Breast epithelium (tissue), 4 donors: ENCODE measurements at regions not wholly inside any gene's neighbourhood (a gene's known extent, or its start where the extent isn't known, plus 50 kb on each side); places are given as distances from the start of the nearest gene placed in this dataset.

Source experiments
- DNase-seq, 2 donors: peaks; one replicate each; pipeline ENCODE4 v3.0.0-alpha.2; 2019; ENCODE audit warnings: low spot score in 2 of 2
- H3K27ac ChIP-seq, 2 donors: fragments of 200-600 bp; sonication (generic) in 1 of 2; one replicate each; pipeline ENCODE4 v1.5.1; 2016 to 2019; ENCODE audit warnings: mild to moderate bottlenecking in 1 of 2
- H3K27me3 ChIP-seq, 2 donors: fragments of 200-600 bp; sonication (generic) in 1 of 2; one replicate each; pipeline versions ENCODE4 v1.5.1 to v1.6.0; 2017 to 2019; ENCODE audit warnings: control low read depth in 1 of 2, mild to moderate bottlenecking in 1 of 2
- H3K36me3 ChIP-seq: fragments of 200-600 bp; one replicate; pipeline ENCODE4 v1.5.1; 2019
- H3K4me1 ChIP-seq, 2 donors: fragments of 200-600 bp; sonication (generic); one replicate each; pipeline ENCODE4 v1.5.1; 2016 to 2019; ENCODE audit warnings: control low read depth in 1 of 2
- H3K4me3 ChIP-seq, 3 donors: fragments of 200-600 bp; sonication (generic); 1 replicate in 2 of 3; 2 replicates in 1 of 3; pipeline ENCODE4 v1.5.1; 2016 to 2019; ENCODE audit warnings: mild to moderate bottlenecking in 3 of 3, moderate library complexity in 2 of 3
- H3K9me3 ChIP-seq, 2 donors: fragments of 200-600 bp; sonication (generic) in 1 of 2; one replicate each; pipeline ENCODE4 v1.5.1; 2016 to 2019; ENCODE audit warnings: control low read depth in 1 of 2
- POLR2A ChIP-seq: fragments of 450-650 bp; IDR thresholded peaks from one replicate; pipeline ENCODE4 v1.6.1; 2016; ENCODE audit warnings: antibody characterized with exemption, mild to moderate bottlenecking, moderate library complexity
- POLR2AphosphoS5 ChIP-seq, 3 donors: sonication (generic); formaldehyde crosslinking; IDR thresholded peaks; one replicate each; pipeline ENCODE4 v1.6.1; 2017; ENCODE audit warnings: antibody characterized with exemption in 3 of 3
- intact Hi-C: fragments of 100-400 bp; cut with DNase I; formaldehyde crosslinking; loops from one replicate; pipeline ENCODE4 v1.15.1; 2023; ENCODE audit warnings: low total_unique reads
- TF ChIP-seq, protein P1 (sequence below), 3 donors: fragments of 450-650 bp; IDR thresholded peaks; one replicate each; pipeline ENCODE4 v1.5.1; 2016 to 2017; ENCODE audit warnings: antibody characterized with exemption in 3 of 3, mild to moderate bottlenecking in 3 of 3, moderate library complexity in 3 of 3

DNA sequence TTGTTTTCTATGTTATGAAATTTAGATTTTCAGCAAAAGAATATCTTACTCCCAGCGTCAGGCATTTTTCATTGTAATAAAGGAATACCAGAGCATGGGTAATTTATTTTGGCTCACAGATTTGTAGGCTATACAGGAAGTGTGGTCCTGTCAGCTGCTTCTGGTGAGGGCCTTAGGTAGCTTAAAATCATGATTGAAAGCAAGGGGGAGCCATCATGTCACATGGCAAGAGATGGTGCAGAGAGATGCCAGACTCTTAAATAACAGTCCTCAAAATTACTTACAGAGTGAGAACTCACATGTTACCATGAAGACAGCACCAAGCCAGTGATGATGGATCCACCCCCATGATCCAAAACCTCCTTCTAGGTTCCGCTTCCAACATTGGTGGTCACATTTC, 825.0 kb upstream of the CHORDC1 start:
- no peak for DNase-seq
- no peak overlapping the region for H3K27ac ChIP-seq
- no peak for TF ChIP-seq POLR2AphosphoS5 (IDR thresholded peaks at IDR 0.05)
- TF ChIP-seq POLR2A, result no peak
- TF ChIP-seq, protein P1, sequence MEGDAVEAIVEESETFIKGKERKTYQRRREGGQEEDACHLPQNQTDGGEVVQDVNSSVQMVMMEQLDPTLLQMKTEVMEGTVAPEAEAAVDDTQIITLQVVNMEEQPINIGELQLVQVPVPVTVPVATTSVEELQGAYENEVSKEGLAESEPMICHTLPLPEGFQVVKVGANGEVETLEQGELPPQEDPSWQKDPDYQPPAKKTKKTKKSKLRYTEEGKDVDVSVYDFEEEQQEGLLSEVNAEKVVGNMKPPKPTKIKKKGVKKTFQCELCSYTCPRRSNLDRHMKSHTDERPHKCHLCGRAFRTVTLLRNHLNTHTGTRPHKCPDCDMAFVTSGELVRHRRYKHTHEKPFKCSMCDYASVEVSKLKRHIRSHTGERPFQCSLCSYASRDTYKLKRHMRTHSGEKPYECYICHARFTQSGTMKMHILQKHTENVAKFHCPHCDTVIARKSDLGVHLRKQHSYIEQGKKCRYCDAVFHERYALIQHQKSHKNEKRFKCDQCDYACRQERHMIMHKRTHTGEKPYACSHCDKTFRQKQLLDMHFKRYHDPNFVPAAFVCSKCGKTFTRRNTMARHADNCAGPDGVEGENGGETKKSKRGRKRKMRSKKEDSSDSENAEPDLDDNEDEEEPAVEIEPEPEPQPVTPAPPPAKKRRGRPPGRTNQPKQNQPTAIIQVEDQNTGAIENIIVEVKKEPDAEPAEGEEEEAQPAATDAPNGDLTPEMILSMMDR (IDR thresholded peaks at IDR 0.05), result no peak
- H3K4me1 ChIP-seq, result no peaks in the 10 kb centered on the region
- H3K9me3 ChIP-seq, result no peaks in the 10 kb centered on the region
- no peak overlapping the region for H3K4me3 ChIP-seq
- intact Hi-C loops, result no loop called here
- H3K27me3 ChIP-seq, result no peaks in the 10 kb centered on the region
- no peaks in the 10 kb centered on the region for H3K36me3 ChIP-seq

DNA sequence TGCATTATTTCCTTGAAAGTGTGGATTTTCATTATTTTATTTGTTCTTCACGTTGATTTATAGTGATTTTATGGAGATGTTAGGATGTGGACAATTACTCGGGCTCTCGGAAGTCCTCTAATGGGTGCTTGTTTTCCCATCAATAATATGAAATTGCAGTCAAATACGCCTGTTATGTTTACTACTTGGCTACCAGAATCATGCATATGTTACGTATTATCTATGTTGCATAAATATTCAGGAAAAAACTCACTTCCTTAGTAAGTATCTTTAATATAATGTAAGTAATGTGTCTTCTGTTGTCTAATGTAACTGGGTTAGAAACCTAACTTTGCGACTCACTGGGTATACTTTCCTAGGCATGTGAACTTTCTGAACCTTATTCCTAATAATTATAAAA, 823.4 kb upstream of the CHORDC1 start:
- Histone ChIP-seq H3K27me3 (no peaks in the 10 kb centered on the region), H3K27ac (no peak overlapping the region), H3K36me3 (no peaks in the 10 kb centered on the region), H3K4me3 (no peak overlapping the region), H3K9me3 (no peaks in the 10 kb centered on the region), H3K4me1 (no peaks in the 10 kb centered on the region)
- DNase-seq, result no peak
- no peak for TF ChIP-seq POLR2AphosphoS5 (IDR thresholded peaks at IDR 0.05)
- no peak for TF ChIP-seq POLR2A
- TF ChIP-seq, protein P1 (IDR thresholded peaks at IDR 0.05), result no peak
- intact Hi-C loops, result no loop called here

DNA sequence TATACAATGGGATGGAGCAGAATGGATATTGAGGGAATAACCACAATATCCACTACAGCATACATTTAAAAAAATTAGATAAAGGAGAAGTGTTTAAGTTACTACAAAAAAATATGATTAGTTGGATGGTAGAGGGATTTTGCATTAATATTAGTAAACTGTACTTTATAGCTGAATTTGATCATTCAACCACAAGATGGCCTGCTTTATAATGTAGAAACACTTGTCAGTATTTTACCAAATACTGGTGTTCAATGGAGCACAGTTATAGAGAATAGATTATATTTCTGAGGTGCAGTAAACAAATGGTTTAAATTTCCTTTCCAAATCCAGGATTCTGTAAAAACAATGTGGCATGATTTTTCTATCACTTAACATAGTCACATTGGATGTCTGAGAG, 818.8 kb upstream of the CHORDC1 start:
- Histone ChIP-seq H3K9me3 (no peaks in the 10 kb centered on the region), H3K27me3 (no peaks in the 10 kb centered on the region), H3K27ac (no peak overlapping the region), H3K36me3 (no peaks in the 10 kb centered on the region), H3K4me3 (no peak overlapping the region), H3K4me1 (no peaks in the 10 kb centered on the region)
- TF ChIP-seq, protein P1 (IDR thresholded peaks at IDR 0.05), result no peak
- no peak for TF ChIP-seq POLR2AphosphoS5 (IDR thresholded peaks at IDR 0.05)
- TF ChIP-seq POLR2A, result no peak
- DNase-seq, result no peak
- intact Hi-C loops, result no loop called here

DNA sequence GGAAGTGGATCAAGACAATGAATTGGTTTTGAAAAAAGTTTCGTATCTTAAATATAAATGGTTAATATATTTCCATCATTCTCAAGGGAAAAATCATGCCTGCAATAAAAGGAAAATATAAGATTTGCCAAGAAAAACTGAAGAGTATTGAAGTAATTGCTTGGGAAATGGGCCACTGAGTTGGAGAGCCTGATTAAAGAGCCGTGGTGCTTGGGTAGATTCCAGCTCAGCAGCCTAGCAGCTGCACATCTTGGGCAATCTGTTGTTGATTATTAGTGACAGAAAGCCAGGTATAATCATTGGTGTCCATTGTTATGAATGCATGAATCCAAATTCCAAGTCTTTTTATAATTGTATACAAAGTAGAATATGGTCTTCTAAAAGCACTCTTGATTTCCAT, 800.9 kb upstream of the CHORDC1 start:
- no peak overlapping the region for H3K27ac ChIP-seq
- no peaks in the 10 kb centered on the region for H3K4me1 ChIP-seq
- no peaks in the 10 kb centered on the region for H3K36me3 ChIP-seq
- TF ChIP-seq, protein P1 (IDR thresholded peaks at IDR 0.05), result no peak
- no peak for TF ChIP-seq POLR2AphosphoS5 (IDR thresholded peaks at IDR 0.05)
- no peak for TF ChIP-seq POLR2A
- H3K4me3 ChIP-seq, result no peak overlapping the region
- no peaks in the 10 kb centered on the region for H3K27me3 ChIP-seq
- intact Hi-C loops, result no loop called here
- DNase-seq, result no peak
- H3K9me3 ChIP-seq, result no peaks in the 10 kb centered on the region

DNA sequence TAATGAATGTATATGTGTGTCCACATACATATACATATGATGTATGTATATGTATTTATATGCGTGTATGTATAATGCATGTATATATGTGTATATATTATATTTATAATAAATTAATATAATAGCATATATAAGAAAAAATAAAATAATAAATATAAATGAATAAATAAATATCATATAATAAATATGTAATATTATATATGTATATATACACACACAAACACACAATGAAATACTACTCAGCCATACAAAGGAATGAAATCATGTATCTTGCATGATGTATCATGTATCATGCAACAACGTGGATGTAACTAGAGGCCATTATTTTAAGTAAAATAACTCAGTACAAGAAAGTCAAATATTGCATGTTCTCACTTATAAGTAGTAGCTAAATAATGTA, 788.7 kb upstream of the CHORDC1 start:
- Histone ChIP-seq H3K9me3 (peaks cover 0 to 6% of the 10 kb centered on the region in 2 donors), H3K4me1 (no peaks in the 10 kb centered on the region), H3K4me3 (no peak overlapping the region), H3K27ac (no peak overlapping the region), H3K27me3 (no peaks in the 10 kb centered on the region), H3K36me3 (no peaks in the 10 kb centered on the region)
- intact Hi-C loops, result no loop called here
- no peak for DNase-seq
- no peak for TF ChIP-seq POLR2A
- TF ChIP-seq POLR2AphosphoS5 (IDR thresholded peaks at IDR 0.05), result no peak
- TF ChIP-seq, protein P1 (IDR thresholded peaks at IDR 0.05), result no peak
